ENCODE measurements at regions not wholly inside any gene's neighbourhood (a gene's known extent, or its start where the extent isn't known, plus 50 kb on each side); places are given as distances from the start of the nearest gene placed in this dataset.

DNA sequence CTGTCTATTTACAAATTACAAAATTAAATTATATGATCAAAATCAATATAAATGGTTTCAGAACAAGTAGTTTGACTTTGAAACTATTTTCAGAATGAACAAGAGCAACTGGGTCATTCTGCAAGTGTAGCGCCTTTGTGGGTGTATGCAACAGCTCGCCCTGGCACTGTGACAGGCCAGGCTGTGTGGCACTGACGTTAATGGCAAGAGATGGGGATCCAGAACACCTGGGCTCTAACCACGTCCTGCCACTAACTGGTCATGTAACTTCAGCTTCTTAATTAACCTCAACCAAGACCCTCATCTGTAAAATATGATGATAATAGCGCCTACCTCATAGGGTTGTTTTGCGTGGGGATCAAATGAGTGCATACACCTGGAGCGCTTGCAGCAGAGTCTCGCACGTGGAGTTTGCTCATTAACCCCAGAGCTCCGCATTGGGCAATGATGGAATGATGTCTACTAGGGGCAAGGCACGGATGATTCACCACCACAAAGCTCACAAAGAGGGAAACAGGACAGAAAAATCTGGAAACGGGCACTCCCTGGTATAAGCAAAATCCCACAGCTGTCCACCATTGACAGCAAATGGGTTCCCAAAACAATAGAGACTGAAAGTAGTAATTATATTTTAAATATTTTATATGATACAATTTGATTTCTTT lies 639.4 kb downstream of the SEMA5A start:
- no peaks in the 10 kb centered on the region for H3K36me3 ChIP-seq (ENCODE audit: control insufficient read depth in 1 of 2, insufficient read depth in 2 of 2, low read length in 2 of 2)
- H3K4me1 ChIP-seq (ENCODE audit: control insufficient read depth in 1 of 2, insufficient read depth in 2 of 2, low read length in 2 of 2), result no peaks in the 10 kb centered on the region
- DNase-seq (ENCODE audit: low read depth, low spot score) (no peak), ATAC-seq (no peak)
- no peaks in the 10 kb centered on the region for H3K27me3 ChIP-seq (ENCODE audit: insufficient read depth, low read length)
- RAD21 ChIA-PET (ENCODE audit: low non-redundant PET in 1 of 2, low total read pairs in 2 of 2, uncharacterized antibody in 2 of 2, unreplicated experiment in 2 of 2), result no interaction called here
- BruUV-seq (replicated peaks), result no TSS peak
- H3K9me2 ChIP-seq (ENCODE audit: insufficient read depth), result no peaks in the 10 kb centered on the region
- H4K20me1 ChIP-seq (ENCODE audit: insufficient read depth), result no peaks in the 10 kb centered on the region
- peaks cover 1 to 21% of the 10 kb centered on the region in 2 experiments; a peak in 2 of 4 replicates for H3K9me3 ChIP-seq (ENCODE audit: control insufficient read depth in 1 of 2, insufficient read depth in 1 of 2, low read depth in 1 of 2, low read length in 2 of 2)
- POLR2A ChIA-PET, result no interaction called here
- H3K4me2 ChIP-seq (ENCODE audit: low read length), result no peak overlapping the region
- no peaks in the 10 kb centered on the region for H3K79me2 ChIP-seq (ENCODE audit: insufficient read depth, low read length)
- H3K27ac ChIP-seq (ENCODE audit: low read depth, low read length), result no peak overlapping the region
- H2AFZ ChIP-seq (ENCODE audit: low read depth, low read length, poor library complexity, severe bottlenecking), result no peak overlapping the region
- CTCF ChIA-PET, result no interaction called here
- H3K4me3 ChIP-seq (replicated peaks in 1 of 2; ENCODE audit: low read depth in 1 of 2, low read length in 2 of 2), result no peak overlapping the region
- TF ChIP-seq ELF1 (IDR thresholded peaks at IDR 0.05; ENCODE audit: borderline replicate concordance, low read depth) (no peak), JUND (IDR thresholded peaks at IDR 0.05) (no peak), EZH2phosphoT487 (IDR thresholded peaks at IDR 0.05; ENCODE audit: borderline replicate concordance) (no peak), REST (IDR thresholded peaks at IDR 0.05; ENCODE audit: low read depth) (no peak), CEBPB (IDR thresholded peaks at IDR 0.05; ENCODE audit: low read depth) (no peak), SIN3A (IDR thresholded peaks at IDR 0.05; ENCODE audit: low read depth) (no peak), POLR2AphosphoS5 (IDR thresholded peaks at IDR 0.05; ENCODE audit: low read depth, low read length) (no peak), ZFX (IDR thresholded peaks at IDR 0.05) (no peak), TCF7L2 (IDR thresholded peaks at IDR 0.05; ENCODE audit: borderline replicate concordance, extremely low read depth, insufficient read depth, insufficient read length) (no peak), POLR2A (IDR thresholded peaks at IDR 0.05; ENCODE audit: borderline replicate concordance, extremely low read depth, insufficient read depth, insufficient read length) (no peak), SP1 (IDR thresholded peaks at IDR 0.05; ENCODE audit: low read depth) (no peak), RAD21 (IDR thresholded peaks at IDR 0.05; ENCODE audit: low read depth) (no peak), CBX3 (IDR thresholded peaks at IDR 0.05; ENCODE audit: low read depth) (no peak), EGR1 (IDR thresholded peaks at IDR 0.05; ENCODE audit: low read depth) (no peak), ATF3 (IDR thresholded peaks at IDR 0.05) (no peak), YY1 (IDR thresholded peaks at IDR 0.05; ENCODE audit: extremely low read depth, insufficient replicate concordance, low read depth, low read length) (no peak), EZH2 (IDR thresholded peaks at IDR 0.05) (no peak)
- TF ChIP-seq, protein P1, sequence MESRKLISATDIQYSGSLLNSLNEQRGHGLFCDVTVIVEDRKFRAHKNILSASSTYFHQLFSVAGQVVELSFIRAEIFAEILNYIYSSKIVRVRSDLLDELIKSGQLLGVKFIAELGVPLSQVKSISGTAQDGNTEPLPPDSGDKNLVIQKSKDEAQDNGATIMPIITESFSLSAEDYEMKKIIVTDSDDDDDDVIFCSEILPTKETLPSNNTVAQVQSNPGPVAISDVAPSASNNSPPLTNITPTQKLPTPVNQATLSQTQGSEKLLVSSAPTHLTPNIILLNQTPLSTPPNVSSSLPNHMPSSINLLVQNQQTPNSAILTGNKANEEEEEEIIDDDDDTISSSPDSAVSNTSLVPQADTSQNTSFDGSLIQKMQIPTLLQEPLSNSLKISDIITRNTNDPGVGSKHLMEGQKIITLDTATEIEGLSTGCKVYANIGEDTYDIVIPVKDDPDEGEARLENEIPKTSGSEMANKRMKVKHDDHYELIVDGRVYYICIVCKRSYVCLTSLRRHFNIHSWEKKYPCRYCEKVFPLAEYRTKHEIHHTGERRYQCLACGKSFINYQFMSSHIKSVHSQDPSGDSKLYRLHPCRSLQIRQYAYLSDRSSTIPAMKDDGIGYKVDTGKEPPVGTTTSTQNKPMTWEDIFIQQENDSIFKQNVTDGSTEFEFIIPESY (IDR thresholded peaks at IDR 0.05; ENCODE audit: extremely low read depth, insufficient replicate concordance, low read length), result no peak
- TF ChIP-seq, protein P2, sequence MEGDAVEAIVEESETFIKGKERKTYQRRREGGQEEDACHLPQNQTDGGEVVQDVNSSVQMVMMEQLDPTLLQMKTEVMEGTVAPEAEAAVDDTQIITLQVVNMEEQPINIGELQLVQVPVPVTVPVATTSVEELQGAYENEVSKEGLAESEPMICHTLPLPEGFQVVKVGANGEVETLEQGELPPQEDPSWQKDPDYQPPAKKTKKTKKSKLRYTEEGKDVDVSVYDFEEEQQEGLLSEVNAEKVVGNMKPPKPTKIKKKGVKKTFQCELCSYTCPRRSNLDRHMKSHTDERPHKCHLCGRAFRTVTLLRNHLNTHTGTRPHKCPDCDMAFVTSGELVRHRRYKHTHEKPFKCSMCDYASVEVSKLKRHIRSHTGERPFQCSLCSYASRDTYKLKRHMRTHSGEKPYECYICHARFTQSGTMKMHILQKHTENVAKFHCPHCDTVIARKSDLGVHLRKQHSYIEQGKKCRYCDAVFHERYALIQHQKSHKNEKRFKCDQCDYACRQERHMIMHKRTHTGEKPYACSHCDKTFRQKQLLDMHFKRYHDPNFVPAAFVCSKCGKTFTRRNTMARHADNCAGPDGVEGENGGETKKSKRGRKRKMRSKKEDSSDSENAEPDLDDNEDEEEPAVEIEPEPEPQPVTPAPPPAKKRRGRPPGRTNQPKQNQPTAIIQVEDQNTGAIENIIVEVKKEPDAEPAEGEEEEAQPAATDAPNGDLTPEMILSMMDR (IDR thresholded peaks at IDR 0.05 in 2 of 3, conservative IDR thresholded peaks at IDR 0.05 in 1 of 3; ENCODE audit: borderline replicate concordance in 1 of 3, insufficient read depth in 1 of 3, low read depth in 2 of 3, low read length in 2 of 3), result no peak
- intact Hi-C loops (cut with micrococcal nuclease), result no loop called here
- no peak overlapping the region for H3K9ac ChIP-seq (ENCODE audit: low read length)
